ENCODE measurements at regions not wholly inside any gene's neighbourhood (a gene's known extent, or its start where the extent isn't known, plus 50 kb on each side); places are given as distances from the start of the nearest gene placed in this dataset.

GRCh38 chr13:111420113-111420876 lies 99.9 kb downstream of the TEX29 start:
- intact Hi-C loops (cut with DNase I) = no loop called here
- Histone ChIP-seq H3K27me3 (no peaks in the 10 kb centered on the region), H3K4me3 (replicated peaks in 1 of 3) (no peak overlapping the region), H3K27ac (no peak overlapping the region), H3K4me1 (no peaks in the 10 kb centered on the region), H3K9me3 (no peaks in the 10 kb centered on the region), H3K36me3 (no peaks in the 10 kb centered on the region)
- TF ChIP-seq, protein P1, sequence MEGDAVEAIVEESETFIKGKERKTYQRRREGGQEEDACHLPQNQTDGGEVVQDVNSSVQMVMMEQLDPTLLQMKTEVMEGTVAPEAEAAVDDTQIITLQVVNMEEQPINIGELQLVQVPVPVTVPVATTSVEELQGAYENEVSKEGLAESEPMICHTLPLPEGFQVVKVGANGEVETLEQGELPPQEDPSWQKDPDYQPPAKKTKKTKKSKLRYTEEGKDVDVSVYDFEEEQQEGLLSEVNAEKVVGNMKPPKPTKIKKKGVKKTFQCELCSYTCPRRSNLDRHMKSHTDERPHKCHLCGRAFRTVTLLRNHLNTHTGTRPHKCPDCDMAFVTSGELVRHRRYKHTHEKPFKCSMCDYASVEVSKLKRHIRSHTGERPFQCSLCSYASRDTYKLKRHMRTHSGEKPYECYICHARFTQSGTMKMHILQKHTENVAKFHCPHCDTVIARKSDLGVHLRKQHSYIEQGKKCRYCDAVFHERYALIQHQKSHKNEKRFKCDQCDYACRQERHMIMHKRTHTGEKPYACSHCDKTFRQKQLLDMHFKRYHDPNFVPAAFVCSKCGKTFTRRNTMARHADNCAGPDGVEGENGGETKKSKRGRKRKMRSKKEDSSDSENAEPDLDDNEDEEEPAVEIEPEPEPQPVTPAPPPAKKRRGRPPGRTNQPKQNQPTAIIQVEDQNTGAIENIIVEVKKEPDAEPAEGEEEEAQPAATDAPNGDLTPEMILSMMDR (IDR thresholded peaks at IDR 0.05) = no peak
- no peak for TF ChIP-seq POLR2A (IDR thresholded peaks at IDR 0.05)
- DNase-seq = no peak
- WGBS, 2 donors = 90 to 91% methylated on average over 11 to 19 of the region's 20 CpGs

DNA sequence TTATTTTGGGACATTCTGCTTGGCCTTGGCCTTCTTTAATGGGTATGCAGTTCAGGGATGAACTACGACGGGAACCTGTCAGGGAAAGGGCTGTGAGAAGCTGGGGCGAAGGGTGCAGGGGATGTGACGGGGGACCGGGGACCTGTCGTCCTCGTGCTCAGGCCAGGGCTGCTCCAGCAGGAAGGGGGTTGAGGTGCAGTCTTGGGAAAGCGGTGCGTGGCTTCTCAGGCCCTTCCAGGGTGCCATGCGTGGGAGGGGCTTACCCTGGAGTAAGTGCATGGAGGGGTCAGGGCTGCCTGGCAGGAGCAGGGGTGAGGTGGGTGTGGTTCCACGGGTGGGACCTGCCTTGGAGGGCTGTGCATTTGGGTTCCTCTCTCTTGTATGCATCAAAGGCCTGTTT lies 100.8 kb downstream of the TEX29 start:
- Histone ChIP-seq H3K36me3 (no peaks in the 10 kb centered on the region), H3K27ac (no peak overlapping the region), H3K4me1 (no peaks in the 10 kb centered on the region), H3K4me3 (replicated peaks in 1 of 3) (no peak overlapping the region), H3K9me3 (no peaks in the 10 kb centered on the region), H3K27me3 (no peaks in the 10 kb centered on the region)
- intact Hi-C loops (cut with DNase I) = no loop called here
- TF ChIP-seq POLR2A (IDR thresholded peaks at IDR 0.05) = no peak
- TF ChIP-seq, protein P1 (IDR thresholded peaks at IDR 0.05) = no peak
- WGBS, 2 donors = 85 to 92% methylated on average over 11 of the region's 11 CpGs
- no peak for DNase-seq

DNA sequence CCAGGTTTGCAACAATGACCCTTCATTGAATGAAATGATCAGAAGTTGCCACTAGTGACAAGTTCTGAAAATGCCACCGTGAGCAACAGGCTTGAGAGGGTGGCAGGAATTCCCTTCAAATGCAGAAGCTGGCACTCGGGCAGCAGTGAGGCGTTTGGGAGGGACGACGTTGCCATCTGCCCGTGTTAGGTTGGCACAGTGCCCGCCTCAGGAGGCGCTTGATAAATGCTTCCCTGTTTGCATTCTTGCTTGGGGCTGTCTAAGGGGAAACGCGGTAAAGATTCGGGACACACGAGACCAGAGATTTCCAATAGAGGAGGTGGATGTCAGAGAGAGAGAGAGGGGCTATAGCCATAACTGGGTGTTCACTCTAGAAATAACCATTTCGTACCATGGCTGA lies 101.9 kb downstream of the TEX29 start:
- WGBS, 2 donors = 58% methylated on average over 13 of the region's 13 CpGs

DNA sequence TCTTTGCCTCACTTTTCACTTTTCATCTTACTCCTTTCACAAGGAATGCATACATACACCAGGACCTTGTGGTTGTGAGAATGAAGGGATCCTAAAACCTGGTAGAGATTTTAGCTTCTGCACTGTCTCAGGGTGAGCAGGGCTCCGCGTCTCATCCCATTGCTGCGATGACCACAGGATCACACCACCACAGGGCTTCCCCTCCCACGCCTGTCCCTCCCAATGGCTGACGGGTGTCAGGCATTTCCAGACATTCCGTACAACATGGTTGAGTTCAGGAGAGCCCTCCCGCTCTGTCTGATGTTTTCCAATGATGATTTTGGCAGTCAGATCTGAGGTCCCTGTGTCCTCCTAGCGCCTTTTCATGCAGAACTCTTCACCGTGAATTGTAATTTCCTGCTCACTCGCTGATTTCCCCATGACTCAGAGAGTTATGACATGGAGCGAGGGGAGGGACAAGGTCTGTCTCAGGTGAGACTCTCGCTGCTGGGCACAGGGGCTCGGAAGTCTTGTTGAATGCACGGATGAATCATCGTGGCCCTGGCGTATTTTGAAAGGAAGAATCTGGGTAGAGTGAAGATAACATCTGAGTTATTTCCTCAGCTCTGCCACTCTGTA lies 102.8 kb downstream of the TEX29 start:
- intact Hi-C loops (cut with DNase I) = no loop called here
- TF ChIP-seq, protein P1 (IDR thresholded peaks at IDR 0.05) = no peak
- TF ChIP-seq POLR2A (IDR thresholded peaks at IDR 0.05) = no peak
- H3K4me1 ChIP-seq = no peaks in the 10 kb centered on the region
- 46 to 50% methylated on average over 15 to 16 of the region's 16 CpGs for WGBS, 2 donors
- no peaks in the 10 kb centered on the region for H3K27me3 ChIP-seq
- no peak overlapping the region for H3K4me3 ChIP-seq (replicated peaks in 1 of 3)
- no peaks in the 10 kb centered on the region for H3K9me3 ChIP-seq
- DNase-seq = peak; percentile 55 to 56
- H3K36me3 ChIP-seq = no peaks in the 10 kb centered on the region
- H3K27ac ChIP-seq = no peak overlapping the region

More for the DNA sequence above, 101.9 kb downstream of the TEX29 start:
- Histone ChIP-seq H3K27ac (no peak overlapping the region), H3K4me1 (no peaks in the 10 kb centered on the region), H3K36me3 (no peaks in the 10 kb centered on the region), H3K4me3 (replicated peaks in 1 of 3) (no peak overlapping the region), H3K27me3 (no peaks in the 10 kb centered on the region), H3K9me3 (no peaks in the 10 kb centered on the region)
- TF ChIP-seq, protein P1 (IDR thresholded peaks at IDR 0.05) = no peak
- no peak for TF ChIP-seq POLR2A (IDR thresholded peaks at IDR 0.05)
- peak in 1 of 2 donors; percentile 8 for DNase-seq
- intact Hi-C loops (cut with DNase I) = no loop called here

- TF ChIP-seq POLR2A (IDR thresholded peaks at IDR 0.05) = no peak
- TF ChIP-seq, protein P1 (IDR thresholded peaks at IDR 0.05) = no peak
- WGBS, 2 donors = 83 to 87% methylated on average over 21 of the region's 21 CpGs
- no peaks in the 10 kb centered on the region for H3K4me1 ChIP-seq
- DNase-seq = no peak
- no peak overlapping the region for H3K4me3 ChIP-seq (replicated peaks in 1 of 3)
- H3K27ac ChIP-seq = no peak overlapping the region
- H3K36me3 ChIP-seq = no peaks in the 10 kb centered on the region
- intact Hi-C loops (cut with DNase I) = no loop called here
- no peaks in the 10 kb centered on the region for H3K9me3 ChIP-seq
- H3K27me3 ChIP-seq = no peaks in the 10 kb centered on the region
Observed at GRCh38 chr13:111424134-111424533, 103.7 kb downstream of the TEX29 start.
